ENCODE measurements at regions not wholly inside any gene's neighbourhood (a gene's known extent, or its start where the extent isn't known, plus 50 kb on each side); places are given as distances from the start of the nearest gene placed in this dataset.

DNA sequence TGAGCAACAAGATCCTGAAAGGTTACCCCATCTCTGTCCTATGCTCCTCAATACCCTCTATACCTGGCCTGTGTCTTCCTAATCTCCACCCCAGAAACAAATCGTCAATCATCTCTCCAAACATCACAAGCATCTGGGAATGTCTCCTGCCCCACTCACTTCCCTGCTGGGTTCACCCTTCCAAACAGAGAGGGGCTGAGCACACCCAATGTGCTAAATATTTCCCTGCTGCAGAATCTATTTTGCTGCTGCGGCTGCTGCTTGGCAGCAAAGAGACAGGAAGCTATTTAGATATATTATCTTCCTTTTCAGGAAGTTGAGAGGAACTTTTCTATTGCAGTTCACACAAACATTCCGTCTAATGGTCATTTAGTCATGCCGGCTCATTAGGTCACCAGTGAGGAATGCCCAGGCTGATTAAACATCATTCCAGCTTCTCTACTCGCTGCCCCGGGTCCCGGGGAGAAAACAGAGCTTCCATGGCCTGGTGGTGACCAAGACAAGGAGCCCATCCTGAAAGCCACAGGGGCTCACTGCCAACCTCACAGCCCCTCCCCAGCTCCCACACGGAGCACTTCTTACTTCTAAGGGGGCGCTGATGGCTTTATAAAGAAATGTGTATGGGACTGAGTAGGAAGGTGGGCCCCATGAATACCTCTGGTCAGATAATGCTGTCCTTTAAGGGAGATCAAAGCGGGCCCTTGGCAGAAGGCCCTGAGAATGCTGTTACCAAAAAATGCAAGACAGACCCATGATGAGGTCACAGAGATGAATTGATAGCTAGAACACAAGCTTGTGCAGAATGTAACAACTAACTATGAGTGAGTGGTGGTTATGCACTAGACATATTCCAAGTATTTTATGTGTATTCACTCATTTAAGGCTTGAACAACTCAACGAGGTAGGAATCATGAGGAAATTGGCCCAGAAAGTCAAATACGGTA, 218.3 kb downstream of the SOX9 start:
- no peak for DNase-seq

DNA sequence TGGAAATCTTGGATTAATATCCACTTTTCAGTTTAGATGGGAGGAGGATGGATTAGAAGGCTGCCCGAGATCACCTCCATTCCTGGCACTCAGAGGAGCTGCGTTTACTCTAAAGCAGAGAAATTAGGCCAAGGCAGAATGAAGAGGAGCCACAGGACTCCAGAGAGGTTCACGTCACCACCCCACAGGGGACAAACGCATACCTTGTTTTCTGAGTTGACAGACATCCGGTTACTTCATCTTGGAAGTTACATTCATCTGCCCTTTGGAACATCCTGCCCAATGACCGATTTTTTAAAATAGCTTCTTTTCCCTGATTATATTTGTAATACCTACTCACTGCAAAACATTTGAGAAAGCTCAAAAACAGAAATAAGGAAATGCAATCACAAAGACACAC, 220.0 kb downstream of the SOX9 start:
- DNase-seq = no peak

- peak in 11 of 58 donors; percentile 15 to 42 (median 22) for DNase-seq
These were observed 221.2 kb downstream of the SOX9 start for GRCh38 chr17:72342061-72342460.

- DNase-seq = peak in 51 of 58 donors; percentile 9 to 89 (median 52)
These were observed 222.1 kb downstream of the SOX9 start for GRCh38 chr17:72342627-72343527.

DNA sequence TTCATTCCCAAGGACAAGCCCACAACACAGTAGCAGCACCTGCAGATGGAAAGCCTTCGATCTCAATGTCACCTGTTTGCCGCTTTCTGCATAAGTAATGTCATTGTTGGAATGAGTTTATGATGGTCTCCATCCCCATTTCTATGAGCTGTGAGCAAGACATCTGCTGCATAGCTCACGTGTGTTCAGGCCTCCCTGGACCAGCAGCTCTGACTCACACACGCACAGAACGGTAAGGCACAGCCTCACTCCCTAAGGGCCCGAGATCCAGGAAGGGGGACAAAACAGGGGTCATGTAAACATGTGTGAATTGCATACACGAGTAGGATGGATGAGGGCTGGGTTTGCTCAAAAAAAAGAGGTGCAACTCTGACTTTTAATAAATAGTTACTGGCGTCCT, 223.1 kb downstream of the SOX9 start:
- no peak for DNase-seq

DNA sequence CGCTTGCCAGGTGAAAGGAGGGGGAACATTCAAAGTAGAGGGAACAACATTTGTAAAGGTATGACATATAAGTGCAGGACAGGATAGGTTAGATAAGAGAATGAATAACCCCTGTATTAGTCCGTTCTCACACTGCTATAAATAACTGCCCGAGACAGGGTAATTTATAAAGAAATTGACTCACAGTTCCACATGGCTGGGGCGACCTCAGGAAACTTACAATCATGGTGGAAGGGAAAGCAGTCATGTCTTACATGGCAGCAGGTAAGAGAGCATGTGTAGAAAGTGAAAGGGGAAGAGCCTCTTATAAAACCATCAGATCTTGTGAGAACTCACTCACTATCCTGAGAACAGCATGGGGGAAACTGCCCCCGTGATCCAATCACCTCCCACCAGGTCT, 223.8 kb downstream of the SOX9 start:
- no peak for DNase-seq

GRCh38 chr17:72345088-72345487, 224.3 kb downstream of the SOX9 start:
- no peak for DNase-seq

DNA sequence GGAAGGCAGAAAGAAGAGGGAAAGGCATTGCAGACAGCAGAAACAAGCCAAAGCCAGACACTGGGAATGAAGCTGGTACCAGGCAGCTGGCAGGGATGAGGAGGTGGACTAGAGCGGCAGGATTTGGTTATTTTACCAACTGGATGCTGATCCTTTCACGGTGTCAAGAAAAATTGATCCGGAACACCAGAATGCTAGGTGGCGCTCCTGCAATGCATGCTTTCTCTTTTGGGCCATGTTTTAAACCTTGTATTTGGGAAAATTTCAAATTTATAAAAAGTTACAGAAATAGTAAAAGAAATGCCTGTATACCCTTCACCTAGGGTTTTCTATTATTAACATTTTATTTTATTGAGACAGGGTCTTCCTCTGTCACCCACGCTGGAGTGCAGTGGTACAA, 224.7 kb downstream of the SOX9 start:
- no peak for DNase-seq

- DNase-seq = no peak
These were observed 225.5 kb downstream of the SOX9 start for GRCh38 chr17:72346306-72346705.

- no peak for DNase-seq
These were observed 228.2 kb downstream of the SOX9 start for GRCh38 chr17:72349011-72349410.

DNA sequence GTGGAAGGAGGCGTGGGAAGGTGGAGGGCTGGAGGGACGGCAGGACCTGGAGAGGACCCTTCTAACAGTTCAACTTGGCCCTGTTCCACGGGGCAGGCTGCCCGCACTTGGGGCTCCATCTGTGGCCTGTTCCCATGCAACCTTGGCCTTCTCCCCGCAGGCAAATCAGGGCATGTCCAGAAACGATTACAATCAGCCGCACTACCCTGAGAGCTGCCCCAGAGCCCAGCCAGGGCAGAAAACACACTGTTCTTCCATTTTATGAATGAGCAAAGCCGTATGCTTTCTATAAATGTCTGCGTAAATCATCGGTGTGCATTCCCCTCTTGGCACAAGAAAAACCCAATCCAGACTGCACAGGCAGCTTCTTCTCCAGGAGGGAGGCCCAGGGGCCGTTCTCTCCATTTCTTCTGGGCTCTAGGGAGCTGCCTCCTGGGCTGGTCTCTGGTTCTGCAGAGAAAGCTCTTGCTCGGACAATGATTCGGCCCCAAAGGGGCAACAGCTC, 228.7 kb downstream of the SOX9 start:
- peak in 16 of 58 donors; percentile 5 to 54 (median 21) for DNase-seq

GRCh38 chr17:72350073-72350472, 229.3 kb downstream of the SOX9 start:
- DNase-seq = no peak

- no peak for DNase-seq
These were observed 230.5 kb downstream of the SOX9 start for GRCh38 chr17:72351365-72351764.

DNA sequence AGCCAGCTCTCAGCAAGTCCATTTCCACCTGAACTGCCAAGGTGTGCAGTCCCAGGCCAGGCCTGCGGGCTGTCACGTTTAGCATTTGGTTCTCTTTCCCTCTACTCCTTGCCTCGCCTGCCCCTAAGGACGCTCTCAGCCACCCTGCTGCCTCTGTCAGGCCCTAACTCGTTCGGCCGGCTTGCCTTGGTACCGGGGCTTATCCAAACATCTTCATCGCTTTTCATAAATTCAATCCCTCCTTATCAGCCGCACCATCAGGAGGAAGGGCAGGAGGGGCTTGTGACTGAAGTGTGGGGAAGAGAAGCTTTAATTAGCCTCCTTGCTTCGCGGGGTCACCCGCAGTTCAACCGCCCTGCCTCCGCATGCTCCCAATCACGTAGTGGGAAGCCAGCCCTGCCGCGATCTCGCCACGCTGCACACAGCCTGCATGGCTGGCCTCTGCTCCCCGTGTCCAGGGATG, 231.1 kb downstream of the SOX9 start:
- peak in 1 of 58 donors; percentile 22 for DNase-seq

- DNase-seq = peak in 14 of 58 donors; percentile 7 to 30 (median 18)
These were observed 232.7 kb downstream of the SOX9 start for GRCh38 chr17:72353502-72353901.

DNA sequence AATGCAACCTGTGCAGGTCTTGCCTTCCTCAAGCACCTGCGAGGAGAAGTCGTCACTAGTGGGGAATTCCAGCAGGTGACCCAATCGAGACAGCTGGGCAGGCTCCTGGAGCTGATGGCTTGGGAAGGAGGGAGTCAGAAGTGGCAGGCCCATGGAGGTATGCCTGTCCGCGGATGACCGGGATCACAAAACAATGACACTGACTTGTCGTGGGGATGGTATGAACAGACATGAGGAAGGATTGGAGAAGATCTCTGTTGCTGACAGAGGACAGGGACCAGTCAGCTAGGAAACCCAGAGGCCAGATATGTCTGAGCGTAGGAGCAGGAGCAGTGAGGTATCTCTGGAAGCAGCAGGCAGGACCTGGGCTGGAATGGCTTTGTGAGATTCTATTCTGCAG, 233.3 kb downstream of the SOX9 start:
- DNase-seq = no peak

GRCh38 chr17:72357764-72358365, 237.0 kb downstream of the SOX9 start:
- no peak for DNase-seq

DNA sequence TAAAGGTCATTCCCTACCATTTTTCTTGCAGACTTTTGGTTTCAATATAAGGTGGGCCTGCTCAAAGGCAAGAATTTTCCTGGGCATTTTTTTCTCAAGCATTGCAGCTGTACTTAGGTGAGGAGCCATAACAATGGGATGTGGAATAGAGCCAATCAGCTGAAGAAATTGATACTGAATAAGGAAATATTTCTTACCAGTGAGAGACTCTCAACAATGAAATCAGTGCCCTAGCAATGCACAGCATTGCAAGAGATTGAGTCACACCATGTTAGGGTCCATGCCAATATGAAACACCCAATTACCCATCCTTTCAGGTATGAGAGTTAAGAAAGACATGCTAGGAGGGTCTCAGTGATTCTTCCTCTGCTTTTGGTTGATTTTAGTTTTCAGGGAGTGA, 237.6 kb downstream of the SOX9 start:
- no peak for DNase-seq

- DNase-seq = no peak
These were observed 238.5 kb downstream of the SOX9 start for GRCh38 chr17:72359274-72359673.

GRCh38 chr17:72359811-72360210, 239.0 kb downstream of the SOX9 start:
- no peak for DNase-seq

GRCh38 chr17:72360386-72360940, 239.6 kb downstream of the SOX9 start:
- no peak for DNase-seq
